SK-N-SH treated with all-trans-retinoic acid at 6 μM for 48 hours (cell line): ENCODE measurements at regions not wholly inside any gene's neighbourhood (a gene's known extent, or its start where the extent isn't known, plus 50 kb on each side); places are given as distances from the start of the nearest gene placed in this dataset.
"Not testable (repeated sequence)": the region's sequence is repeated elsewhere in the genome, so short reads cannot be mapped to it uniquely, and the experiment has no call there.

ENCODE experiments used
- ATAC-seq: fragments of 200-7000 bp; cut with Tn5 transposase; 3 replicates; pipeline ENCODE4 v1.9.1; 2020; ENCODE audit warnings: mild to moderate bottlenecking, moderate library complexity
- ARNTL ChIP-seq: fragments of 450-650 bp; formaldehyde crosslinking; IDR thresholded peaks from 2 replicates; pipeline ENCODE4 v1.5.0; 2020; ENCODE audit warnings: low read depth, mild to moderate bottlenecking, moderate library complexity, borderline replicate concordance
- CSDC2 ChIP-seq: fragments of 250-450 bp; sonication (Bioruptor Pico); IDR thresholded peaks from 2 replicates; pipeline ENCODE4 v1.5.0; 2020; ENCODE audit warnings: mild to moderate bottlenecking, moderate library complexity
- CSRNP3 ChIP-seq: fragments of 250-450 bp; sonication (Bioruptor Pico); IDR thresholded peaks from 2 replicates; pipeline ENCODE4 v1.5.1; 2021; ENCODE audit warnings: mild to moderate bottlenecking, moderate library complexity
- ISL1 ChIP-seq: fragments of 250-450 bp; sonication (Bioruptor Pico); IDR thresholded peaks from 2 replicates; pipeline ENCODE4 v2.1.2; 2022; ENCODE audit warnings: mild to moderate bottlenecking, moderate library complexity
- OSR1 ChIP-seq: fragments of 250-450 bp; sonication (Bioruptor Pico); IDR thresholded peaks from 2 replicates; pipeline ENCODE4 v1.8.0; 2022; ENCODE audit warnings: moderate library complexity, mild to moderate bottlenecking, inconsistent platforms
- PATZ1 ChIP-seq: fragments of 250-450 bp; sonication (Bioruptor Pico); IDR thresholded peaks from 2 replicates; pipeline ENCODE4 v1.8.0; 2020; ENCODE audit warnings: mild to moderate bottlenecking, moderate library complexity, borderline replicate concordance
- POU6F1 ChIP-seq: fragments of 250-450 bp; sonication (Bioruptor Pico); IDR thresholded peaks from 2 replicates; pipeline ENCODE4 v1.8.0; 2021; ENCODE audit warnings: low read depth, mild to moderate bottlenecking, moderate library complexity, borderline replicate concordance
- PPARA ChIP-seq: fragments of 250-450 bp; sonication (Bioruptor Pico); IDR thresholded peaks from 2 replicates; pipeline ENCODE4 v1.5.0; 2020; ENCODE audit warnings: mild to moderate bottlenecking, borderline replicate concordance
- RARB ChIP-seq: fragments of 250-450 bp; sonication (Bioruptor Pico); IDR thresholded peaks from 2 replicates; pipeline ENCODE4 v1.8.0; 2021; ENCODE audit warnings: mild to moderate bottlenecking, moderate library complexity
- SNAI2 ChIP-seq: fragments of 250-450 bp; sonication (Bioruptor Pico); IDR thresholded peaks from 2 replicates; pipeline ENCODE4 v1.5.0; 2020; ENCODE audit warnings: mild to moderate bottlenecking, moderate library complexity
- TCF4 ChIP-seq: fragments of 250-450 bp; sonication (Bioruptor Pico); IDR thresholded peaks from 2 replicates; pipeline ENCODE4 v1.8.0; 2021; ENCODE audit warnings: mild to moderate bottlenecking, moderate library complexity, borderline replicate concordance
- TOX ChIP-seq: fragments of 250-450 bp; sonication (Bioruptor Pico); IDR thresholded peaks from 2 replicates; pipeline ENCODE4 v1.8.0; 2021; ENCODE audit warnings: mild to moderate bottlenecking, moderate library complexity, borderline replicate concordance
- TSHZ2 ChIP-seq: fragments of 250-450 bp; sonication (Bioruptor Pico); IDR thresholded peaks from 2 replicates; pipeline ENCODE4 v1.5.0; 2020; ENCODE audit warnings: mild to moderate bottlenecking, moderate library complexity
- ZC3H10 ChIP-seq: fragments of 250-450 bp; sonication (Bioruptor Pico); IDR thresholded peaks from 2 replicates; pipeline ENCODE4 v1.5.1; 2021; ENCODE audit warnings: mild to moderate bottlenecking, moderate library complexity
- ZFP30 ChIP-seq: fragments of 450-650 bp; formaldehyde crosslinking; IDR thresholded peaks from 2 replicates; pipeline ENCODE4 v1.5.0; 2022; ENCODE audit warnings: mild to moderate bottlenecking, moderate library complexity
- ZNF565 ChIP-seq: fragments of 450-650 bp; formaldehyde crosslinking; conservative IDR thresholded peaks from 2 replicates; pipeline ENCODE4 v1.5.0; 2020; ENCODE audit warnings: low read depth, mild to moderate bottlenecking, moderate library complexity
- ZNF70 ChIP-seq: fragments of 450-650 bp; formaldehyde crosslinking; IDR thresholded peaks from 2 replicates; pipeline ENCODE4 v1.5.0; 2020; ENCODE audit warnings: mild to moderate bottlenecking, moderate library complexity

- TF ChIP-seq TSHZ2 (CRISPR knock-in tag) (no peak), ARNTL (CRISPR knock-in tag) (no peak), CSDC2 (no peak), TCF4 (CRISPR knock-in tag) (no peak), SNAI2 (no peak), RARB (CRISPR knock-in tag) (no peak), PPARA (CRISPR knock-in tag) (no peak), ZNF70 (CRISPR knock-in tag) (no peak), ZFP30 (CRISPR knock-in tag) (no peak)
Measured at GRCh38 chr4:128444544-128445302, 157.1 kb upstream of the PGRMC2 start (continued).

- ATAC-seq, result no peak
- no peak for TF ChIP-seq TCF4 (CRISPR knock-in tag)
- TF ChIP-seq TOX (CRISPR knock-in tag), result no peak
- TF ChIP-seq ZNF565, result no peak
- no peak for TF ChIP-seq RARB (CRISPR knock-in tag)
- TF ChIP-seq SNAI2, result no peak
- TF ChIP-seq PATZ1, result no peak
- TF ChIP-seq ISL1 (CRISPR knock-in tag), result no peak
- TF ChIP-seq PPARA (CRISPR knock-in tag), result no peak
- no peak for TF ChIP-seq ZC3H10
- TF ChIP-seq OSR1, result no peak
Measured at GRCh38 chr4:128440923-128441322, 153.3 kb upstream of the PGRMC2 start.

- ATAC-seq, result not testable (repeated sequence)
Measured at GRCh38 chr4:128437023-128437422, 149.4 kb upstream of the PGRMC2 start.

- not testable (repeated sequence) for ATAC-seq
Measured at GRCh38 chr4:128429023-128429613, 141.5 kb upstream of the PGRMC2 start.

- TF ChIP-seq CSRNP3 (CRISPR knock-in tag), result no peak
- TF ChIP-seq PPARA (CRISPR knock-in tag), result no peak
- TF ChIP-seq POU6F1, result no peak
- ATAC-seq, result no peak
Measured at GRCh38 chr4:128428397-128428796, 140.8 kb upstream of the PGRMC2 start.
